ENCODE measurements at regions not wholly inside any gene's neighbourhood (a gene's known extent, or its start where the extent isn't known, plus 50 kb on each side); places are given as distances from the start of the nearest gene placed in this dataset.
"Not testable (repeated sequence)": the region's sequence is repeated elsewhere in the genome, so short reads cannot be mapped to it uniquely, and the experiment has no call there.

GRCh38 chr20:30312220-30312619 lies 945.2 kb upstream of the DEFB115 start:
- not testable (repeated sequence) for TF ChIP-seq POLR2A (IDR thresholded peaks at IDR 0.05); CTCF (IDR thresholded peaks at IDR 0.05 in 8 of 11, conservative IDR thresholded peaks at IDR 0.05 in 3 of 11); POLR2AphosphoS5 (IDR thresholded peaks at IDR 0.05)

Data from spleen (tissue), 7 donors.